ENCODE measurements at regions not wholly inside any gene's neighbourhood (a gene's known extent, or its start where the extent isn't known, plus 50 kb on each side); places are given as distances from the start of the nearest gene placed in this dataset.

DNA sequence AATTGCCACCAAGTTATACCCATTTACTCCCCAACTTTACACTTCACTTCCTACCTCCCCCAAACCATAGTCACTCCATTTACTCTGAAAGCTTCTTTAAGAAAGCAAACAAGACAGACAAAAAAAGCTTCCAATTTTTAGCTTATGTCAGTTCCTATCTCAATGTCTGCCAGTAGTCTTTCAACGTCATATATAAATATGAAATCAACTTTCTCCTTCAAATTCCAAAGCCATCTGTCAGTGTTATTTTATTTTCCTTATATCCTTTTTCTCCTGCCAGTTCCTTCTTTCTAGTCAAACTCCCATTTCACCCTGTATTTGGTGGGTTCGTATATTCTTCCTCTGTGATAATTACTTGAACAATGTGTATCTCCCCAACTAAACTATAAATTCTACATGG is 85.8 kb upstream of the CMC1 start:
- TF ChIP-seq, protein P1, sequence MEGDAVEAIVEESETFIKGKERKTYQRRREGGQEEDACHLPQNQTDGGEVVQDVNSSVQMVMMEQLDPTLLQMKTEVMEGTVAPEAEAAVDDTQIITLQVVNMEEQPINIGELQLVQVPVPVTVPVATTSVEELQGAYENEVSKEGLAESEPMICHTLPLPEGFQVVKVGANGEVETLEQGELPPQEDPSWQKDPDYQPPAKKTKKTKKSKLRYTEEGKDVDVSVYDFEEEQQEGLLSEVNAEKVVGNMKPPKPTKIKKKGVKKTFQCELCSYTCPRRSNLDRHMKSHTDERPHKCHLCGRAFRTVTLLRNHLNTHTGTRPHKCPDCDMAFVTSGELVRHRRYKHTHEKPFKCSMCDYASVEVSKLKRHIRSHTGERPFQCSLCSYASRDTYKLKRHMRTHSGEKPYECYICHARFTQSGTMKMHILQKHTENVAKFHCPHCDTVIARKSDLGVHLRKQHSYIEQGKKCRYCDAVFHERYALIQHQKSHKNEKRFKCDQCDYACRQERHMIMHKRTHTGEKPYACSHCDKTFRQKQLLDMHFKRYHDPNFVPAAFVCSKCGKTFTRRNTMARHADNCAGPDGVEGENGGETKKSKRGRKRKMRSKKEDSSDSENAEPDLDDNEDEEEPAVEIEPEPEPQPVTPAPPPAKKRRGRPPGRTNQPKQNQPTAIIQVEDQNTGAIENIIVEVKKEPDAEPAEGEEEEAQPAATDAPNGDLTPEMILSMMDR (conservative IDR thresholded peaks at IDR 0.05) = no peak
- no peak for TF ChIP-seq EZH2 (IDR thresholded peaks at IDR 0.05; ENCODE audit: low read depth)
